TTC549 (cell line): ENCODE measurements at regions not wholly inside any gene's neighbourhood (a gene's known extent, or its start where the extent isn't known, plus 50 kb on each side); places are given as distances from the start of the nearest gene placed in this dataset.
"Not testable (repeated sequence)": the region's sequence is repeated elsewhere in the genome, so short reads cannot be mapped to it uniquely, and the experiment has no call there.

ENCODE experiments used
- FAIRE-seq: peaks from 2 replicates; lab custom pipeline; 2012; peaks lifted over from hg19 to GRCh38; lab: Jason Lieb, UNC

GRCh38 chr18:72987570-72987969 is 119.8 kb upstream of the NETO1 start:
- FAIRE-seq, result not testable (repeated sequence)

GRCh38 chr18:72986103-72986502 is 118.3 kb upstream of the NETO1 start:
- no peak for FAIRE-seq

GRCh38 chr18:72985686-72986085 is 117.9 kb upstream of the NETO1 start:
- no peak for FAIRE-seq

DNA sequence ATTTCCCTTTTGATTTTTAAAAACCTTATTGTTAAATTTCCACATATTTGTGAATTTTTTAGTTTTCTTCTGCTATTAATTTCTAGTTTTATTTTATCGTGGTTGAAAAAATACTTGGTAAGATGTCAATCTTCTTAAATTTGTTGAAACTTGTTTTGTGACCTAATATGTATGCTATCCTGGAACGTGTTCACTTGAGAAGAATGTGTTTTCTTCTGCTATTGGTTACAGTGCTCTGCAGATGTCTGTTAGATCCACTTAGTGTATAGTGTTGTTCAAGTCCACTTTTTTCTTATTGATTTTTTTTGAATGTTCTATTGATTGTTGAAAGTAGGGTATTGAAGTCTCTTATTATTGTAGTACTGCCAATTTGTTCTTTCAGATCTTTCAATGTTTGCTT is 116.5 kb upstream of the NETO1 start:
- FAIRE-seq, result no peak

GRCh38 chr18:72973841-72974240 is 106.1 kb upstream of the NETO1 start:
- no peak for FAIRE-seq

DNA sequence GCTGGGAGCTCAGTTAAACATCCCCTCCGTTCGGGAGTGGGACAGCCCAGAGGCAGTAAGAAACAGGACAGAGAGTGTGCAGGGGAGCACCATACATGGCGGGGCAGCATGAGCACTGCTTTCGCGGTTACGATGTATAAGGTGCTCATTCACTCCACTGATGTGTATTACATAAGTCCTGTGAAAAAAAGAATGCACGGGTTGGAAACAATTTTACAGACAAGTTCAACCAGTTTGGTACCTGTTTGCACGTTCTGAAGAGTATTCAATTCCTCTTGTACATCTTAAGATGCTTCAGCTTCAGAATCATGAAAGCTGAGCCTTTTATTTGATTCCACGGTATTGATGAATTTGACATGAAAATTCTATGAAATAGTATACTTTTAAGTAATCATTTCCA is 97.8 kb upstream of the NETO1 start:
- FAIRE-seq, result no peak

- not testable (repeated sequence) for FAIRE-seq
Observed at GRCh38 chr18:72958195-72958594, 90.4 kb upstream of the NETO1 start.

DNA sequence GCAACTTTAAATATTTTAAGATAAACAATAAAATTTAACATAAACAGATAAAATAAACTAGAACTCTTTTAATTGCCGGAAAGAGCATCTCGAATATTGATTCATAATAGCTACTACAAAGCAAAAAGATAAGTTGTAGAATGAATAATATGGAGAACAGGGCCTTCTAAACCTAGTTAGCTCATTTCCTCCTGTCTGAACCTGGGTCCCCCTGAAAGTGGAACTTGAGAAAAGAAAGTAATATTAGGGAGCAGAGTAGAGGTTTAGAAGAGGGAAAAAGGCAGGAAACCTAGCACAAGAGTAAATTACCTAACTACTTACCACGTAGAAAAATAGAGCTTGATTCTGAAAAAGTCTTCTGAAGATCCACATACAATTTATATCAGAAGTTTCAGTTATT is 80.7 kb upstream of the NETO1 start:
- FAIRE-seq, result no peak

DNA sequence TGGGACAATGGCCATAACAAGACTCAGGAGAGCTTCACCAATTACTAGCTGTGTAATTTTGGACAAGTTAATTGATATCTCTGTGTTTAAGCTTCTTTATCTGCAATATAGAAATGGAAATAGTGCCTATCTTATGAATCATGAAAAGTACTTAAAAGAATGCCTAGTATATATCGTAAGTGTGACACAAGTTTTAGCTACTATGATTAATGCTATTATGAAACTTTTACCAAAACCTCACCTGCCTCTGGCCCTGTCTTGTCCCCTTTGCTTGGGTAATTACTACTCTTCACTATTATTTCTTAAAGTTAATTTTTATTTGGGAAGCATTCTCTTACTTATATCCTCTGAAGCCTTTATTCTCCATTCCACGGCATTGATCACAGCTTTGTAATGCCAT is 75.0 kb upstream of the NETO1 start:
- no peak for FAIRE-seq

DNA sequence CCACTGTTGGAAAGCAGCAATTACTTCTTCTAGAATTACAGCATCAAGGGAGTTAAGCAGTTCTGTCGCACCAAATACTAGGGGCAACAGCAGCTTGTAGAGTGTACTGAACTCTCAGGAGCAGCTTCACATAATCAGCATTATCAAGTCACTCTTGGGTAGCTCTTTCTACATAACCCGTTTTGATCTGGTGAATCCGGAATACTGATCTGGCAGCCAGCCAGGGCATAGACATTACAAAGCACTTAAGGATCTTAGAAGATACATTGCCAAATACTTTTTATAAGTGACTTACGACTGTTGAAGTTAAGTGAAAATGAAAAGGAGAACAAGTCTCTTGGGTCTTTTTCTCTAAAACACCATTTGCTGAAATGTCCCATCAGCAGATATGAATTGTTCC is 73.2 kb upstream of the NETO1 start:
- FAIRE-seq, result no peak

- no peak for FAIRE-seq
Observed at GRCh38 chr18:72940509-72940908, 72.7 kb upstream of the NETO1 start.

GRCh38 chr18:72935744-72936143 is 68.0 kb upstream of the NETO1 start:
- no peak for FAIRE-seq

GRCh38 chr18:72922895-72923294 is 55.1 kb upstream of the NETO1 start:
- no peak for FAIRE-seq
